GM12878 (cell line): ENCODE measurements at regions not wholly inside any gene's neighbourhood (a gene's known extent, or its start where the extent isn't known, plus 50 kb on each side); places are given as distances from the start of the nearest gene placed in this dataset.

Experiments used
- ATAC-seq: fragments of 200-7000 bp; cut with Tn5 transposase; 3 replicates; pipeline ENCODE4 v1.9.1; 2020; ENCODE audit warnings: mild to moderate bottlenecking, moderate library complexity
- BruUV-seq: library from RNA; stranded (reverse); fragments of 400-500 nt; replicated peaks from 2 replicates; lab custom pipeline; 2021; lab: Mats Ljungman, UMichigan
- CTCF ChIA-PET: fragments of 300-600 bp; sonication (Branson Sonifier 250); formaldehyde crosslinking; extraction: SDS; loops from one replicate; lab custom pipeline; 2021; ENCODE audit warnings: inconsistent platforms; lab: Yijun Ruan, JAX
- POLR2A ChIA-PET: fragments of 350-600 bp; formaldehyde crosslinking; extraction: SDS; loops from one replicate; lab custom pipeline; 2021; ENCODE audit warnings: inconsistent platforms; lab: Charles Lee
- RAD21 ChIA-PET: fragments of 300-600 bp; sonication (Branson Sonifier 250); formaldehyde crosslinking; loops from one replicate; lab custom pipeline; 2023; ENCODE audit warnings: antibody characterized with exemption; ENCODE audit not compliant: unreplicated experiment; lab: Charles Lee
- SMC1A ChIA-PET: fragments of 300-600 bp; sonication (Branson Sonifier 250); formaldehyde crosslinking; loops from one replicate; lab custom pipeline; 2023; ENCODE audit not compliant: unreplicated experiment, uncharacterized antibody; lab: Charles Lee
- DNase-seq: peaks from one replicate; pipeline ENCODE4 v3.0.0-alpha.2; 2011; ENCODE audit warnings: low read depth, low spot score
- FAIRE-seq: peaks from 3 replicates; lab custom pipeline; 2011; peaks lifted over from hg19 to GRCh38; lab: Jason Lieb, UNC
- H2AFZ ChIP-seq: 2 replicates; pipeline ENCODE4 v1.6.0; 2011; ENCODE audit warnings: low read depth, low read length, control low read depth; ENCODE audit not compliant: control insufficient read depth
- H3K27ac ChIP-seq: 2 replicates; pipeline ENCODE4 v1.5.1; 2011; ENCODE audit warnings: control low read depth; ENCODE audit not compliant: control insufficient read depth, insufficient read depth
- H3K27me3 ChIP-seq, 2 experiments: replicated peaks in 1 of 2; 2 replicates each; pipeline versions ENCODE4 v1.6.0 to v1.6.1; 2011; ENCODE audit warnings: low read length in 1 of 2; ENCODE audit not compliant: control insufficient read depth in 2 of 2, insufficient read depth in 2 of 2
- H3K36me3 ChIP-seq, 2 experiments: 2 replicates each; pipeline ENCODE4 v1.5.1; 2011; ENCODE audit warnings: low read length in 1 of 2; ENCODE audit not compliant: control insufficient read depth in 2 of 2, insufficient read depth in 2 of 2
- H3K4me1 ChIP-seq: 2 replicates; pipeline ENCODE4 v1.6.1; 2011; ENCODE audit warnings: mild to moderate bottlenecking, low read length, moderate library complexity, mixed read lengths; ENCODE audit not compliant: control insufficient read depth, insufficient read depth
- H3K4me2 ChIP-seq: 2 replicates; pipeline ENCODE4 v1.6.0; 2011; ENCODE audit warnings: control low read depth; ENCODE audit not compliant: control insufficient read depth, insufficient read depth
- H3K4me3 ChIP-seq: fragments of 200-600 bp; sonication (generic); 2 replicates; pipeline ENCODE4 v1.5.1; 2016
- H3K79me2 ChIP-seq: 2 replicates; pipeline ENCODE4 v1.6.0; 2011; ENCODE audit warnings: low read length; ENCODE audit not compliant: control insufficient read depth, insufficient read depth
- H3K9ac ChIP-seq: 2 replicates; pipeline ENCODE4 v1.8.0; 2011; ENCODE audit warnings: low read length, control low read depth, mixed read lengths; ENCODE audit not compliant: control insufficient read depth, insufficient read depth
- H3K9me3 ChIP-seq: replicated peaks from 3 replicates; pipeline ENCODE4 v1.5.1; 2011; ENCODE audit warnings: mild to moderate bottlenecking, low read length; ENCODE audit not compliant: control insufficient read depth, insufficient read depth
- H4K20me1 ChIP-seq: 2 replicates; pipeline ENCODE4 v1.6.0; 2011; ENCODE audit not compliant: control insufficient read depth, insufficient read depth
- ATF2 ChIP-seq: IDR thresholded peaks from 2 replicates; pipeline ENCODE4 v1.6.1; 2012; ENCODE audit warnings: low read length, inconsistent platforms
- EP300 ChIP-seq, 2 experiments: fragments of 150-350 bp in 1 of 2; IDR thresholded peaks; 2 replicates each; pipeline ENCODE4 v1.6.1; 2011 to 2012; ENCODE audit warnings: low read depth in 2 of 2, low read length in 2 of 2, borderline replicate concordance in 1 of 2, improper control_type of control experiment in 1 of 2, inconsistent platforms in 1 of 2; ENCODE audit not compliant: control insufficient read depth in 1 of 2
- KAT2A ChIP-seq: conservative IDR thresholded peaks from 2 replicates; pipeline ENCODE4 v1.6.1; 2011; ENCODE audit warnings: low read depth, low read length; ENCODE audit not compliant: control insufficient read depth
- MEF2B ChIP-seq: fragments of 450-650 bp; IDR thresholded peaks from 2 replicates; pipeline ENCODE4 v1.6.1; 2018; ENCODE audit warnings: mild to moderate bottlenecking, moderate library complexity; ENCODE audit not compliant: partially characterized antibody, poor library complexity, severe bottlenecking
- MXI1 ChIP-seq: fragments of 150-350 bp; IDR thresholded peaks from 2 replicates; pipeline ENCODE4 v1.6.1; 2011; ENCODE audit warnings: low read depth, mild to moderate bottlenecking, inconsistent platforms, low read length, improper control_type of control experiment
- SREBF2 ChIP-seq: IDR thresholded peaks from 2 replicates; pipeline ENCODE4 v1.6.1; 2012; ENCODE audit warnings: mild to moderate bottlenecking, low read length
- WGBS: methylation state at CpG from one replicate; pipeline ENCODE4 v1.1.6; 2016; ENCODE audit warnings: low lambda C conversion rate; ENCODE audit not compliant: insufficient replicate concordance, insufficient coverage; ENCODE audit errors: missing lambda C conversion rate; 5-methylcytosine and 5-hydroxymethylcytosine counted together
- in situ Hi-C: fragments of 300-500 bp; cut with MboI; formaldehyde crosslinking; loops from 9 replicates; pipeline ENCODE4 v1.14.3; 2018; ENCODE audit warnings: mixed read lengths
- intact Hi-C: fragments of 100-400 bp; cut with micrococcal nuclease; formaldehyde crosslinking; loops from one replicate; pipeline ENCODE4 v1.14.2; 2022; ENCODE audit not compliant: unreplicated experiment

GRCh38 chr6:56396435-56396834 lies 149.1 kb upstream of the COL21A1 start (continued):
- no peak for TF ChIP-seq MXI1
- no peak for TF ChIP-seq SREBF2
- no peak for TF ChIP-seq KAT2A
- no peak for TF ChIP-seq EP300 (IDR thresholded peaks at IDR 0.05; ENCODE audit: borderline replicate concordance in 1 of 2, control insufficient read depth in 1 of 2, low read depth in 2 of 2, low read length in 2 of 2)

GRCh38 chr6:56393615-56394612 lies 146.5 kb upstream of the COL21A1 start:
- H4K20me1 ChIP-seq = no peaks in the 10 kb centered on the region
- ChIA-PET CTCF (interaction anchor here (1.5 kb wide), 1 partner anchor 178 kb away, joined by 3 read pairs; no protein-coding TSS in a partner anchor), RAD21 (no interaction called here), POLR2A (no interaction called here), SMC1A (no interaction called here)
- FAIRE-seq = no peak
- no peak overlapping the region for H3K4me2 ChIP-seq
- no peak for DNase-seq
- no peak overlapping the region for H3K27ac ChIP-seq
- H3K79me2 ChIP-seq = no peaks in the 10 kb centered on the region
- H3K4me3 ChIP-seq = no peak overlapping the region
- intact Hi-C loops = no loop called here
- no peaks in the 10 kb centered on the region for H3K27me3 ChIP-seq
- TF ChIP-seq ATF2 (no peak), MEF2B (peak; percentile 65)
- no peak; the same call in 2 of the 3 replicates for ATAC-seq
- in situ Hi-C loops = no loop called here
- H2AFZ ChIP-seq = no peak overlapping the region
- no TSS peak for BruUV-seq
- H3K36me3 ChIP-seq = no peaks in the 10 kb centered on the region
- WGBS = 72% methylated on average over 13 of the region's 13 CpGs
- no peaks in the 10 kb centered on the region for H3K4me1 ChIP-seq
- H3K9ac ChIP-seq = no peak overlapping the region
- H3K9me3 ChIP-seq = no peaks in the 10 kb centered on the region; the same call in 1 of the 3 replicates
